Fibroblast of mammary gland (primary cell): ENCODE measurements at regions not wholly inside any gene's neighbourhood (a gene's known extent, or its start where the extent isn't known, plus 50 kb on each side); places are given as distances from the start of the nearest gene placed in this dataset.

ENCODE experiments used
- DNase-seq: peaks from one replicate; pipeline ENCODE4 v3.0.0-alpha.2; 2010; ENCODE audit warnings: low read depth
- H3K4me3 ChIP-seq: 2 replicates; pipeline ENCODE4 v1.5.1; 2011; ENCODE audit warnings: low read depth, mild to moderate bottlenecking, low read length, moderate library complexity; ENCODE audit not compliant: control insufficient read depth
- CTCF ChIP-seq: conservative IDR thresholded peaks from 2 replicates; pipeline ENCODE4 v1.5.1; 2011; ENCODE audit warnings: low read depth, low read length, inconsistent platforms; ENCODE audit not compliant: control insufficient read depth, insufficient read depth

- DNase-seq: no peak
- no peak overlapping the region for H3K4me3 ChIP-seq
- TF ChIP-seq CTCF: no peak
These were observed 119.0 kb upstream of the CDH7 start for GRCh38 chr18:65631766-65632165.

GRCh38 chr18:65628390-65628789 lies 122.4 kb upstream of the CDH7 start:
- H3K4me3 ChIP-seq: no peak overlapping the region
- no peak for DNase-seq
- TF ChIP-seq CTCF: no peak

- no peak for TF ChIP-seq CTCF
- DNase-seq: no peak
- no peak overlapping the region for H3K4me3 ChIP-seq
These were observed 127.1 kb upstream of the CDH7 start for GRCh38 chr18:65623676-65624075.

- H3K4me3 ChIP-seq: no peak overlapping the region
- TF ChIP-seq CTCF: no peak
- DNase-seq: no peak
These were observed 128.4 kb upstream of the CDH7 start for GRCh38 chr18:65622436-65622835.

GRCh38 chr18:65620076-65620696 lies 130.6 kb upstream of the CDH7 start:
- H3K4me3 ChIP-seq: no peak overlapping the region
- no peak for DNase-seq
- no peak for TF ChIP-seq CTCF

- no peak for DNase-seq
- no peak for TF ChIP-seq CTCF
- no peak overlapping the region for H3K4me3 ChIP-seq
These were observed 139.9 kb upstream of the CDH7 start for GRCh38 chr18:65610939-65611338.

- TF ChIP-seq CTCF: no peak
- DNase-seq: no peak
- H3K4me3 ChIP-seq: no peak overlapping the region
These were observed 142.3 kb upstream of the CDH7 start for GRCh38 chr18:65608471-65608870.
